Gastrocnemius medialis (tissue), 4 donors: ENCODE measurements at regions not wholly inside any gene's neighbourhood (a gene's known extent, or its start where the extent isn't known, plus 50 kb on each side); places are given as distances from the start of the nearest gene placed in this dataset.

Source experiments
- ATAC-seq, 2 donors: fragments of 150-250 bp; one replicate each; pipeline ENCODE4 v1.9.1; 2016
- DNase-seq, 2 donors: peaks; one replicate each; pipeline ENCODE4 v3.0.0-alpha.2; 2019
- H3K27ac ChIP-seq, 4 donors: fragments of 200-600 bp; sonication (generic); 1 replicate in 1 of 4; 2 replicates in 3 of 4; pipeline ENCODE4 v1.5.1; 2016 to 2018; ENCODE audit warnings: mild to moderate bottlenecking in 2 of 4, moderate library complexity in 1 of 4
- H3K27me3 ChIP-seq, 3 donors: fragments of 200-600 bp; sonication (generic) in 2 of 3; 1 replicate in 1 of 3; 2 replicates in 2 of 3; pipeline versions ENCODE4 v1.5.1 to v1.6.0; 2016 to 2019; ENCODE audit warnings: mild to moderate bottlenecking in 1 of 3, moderate library complexity in 1 of 3
- H3K36me3 ChIP-seq, 2 donors: fragments of 200-600 bp; sonication (generic) in 1 of 2; one replicate each; pipeline ENCODE4 v1.5.1; 2017 to 2018
- H3K4me1 ChIP-seq, 2 donors: fragments of 200-600 bp; sonication (generic) in 1 of 2; one replicate each; pipeline ENCODE4 v1.5.1; 2016 to 2017; ENCODE audit warnings: mild to moderate bottlenecking in 2 of 2
- H3K4me3 ChIP-seq, 4 donors: fragments of 200-600 bp; sonication (generic) in 3 of 4; 1 replicate in 1 of 4; 2 replicates in 3 of 4; pipeline ENCODE4 v1.5.1; 2016 to 2019; ENCODE audit warnings: mild to moderate bottlenecking in 2 of 4
- H3K9me3 ChIP-seq, 3 donors: fragments of 200-600 bp; sonication (generic) in 2 of 3; 1 replicate in 1 of 3; 2 replicates in 2 of 3; pipeline ENCODE4 v1.5.1; 2016 to 2019
- POLR2A ChIP-seq, 2 donors: fragments of 450-650 bp; IDR thresholded peaks; one replicate each; pipeline ENCODE4 v1.6.1; 2017; ENCODE audit warnings: antibody characterized with exemption in 2 of 2, mild to moderate bottlenecking in 2 of 2, moderate library complexity in 2 of 2
- in situ Hi-C, 4 donors: fragments of 200-750 bp; cut with MboI; loops; one replicate each; pipeline versions ENCODE4 v1.15.0 to v1.8.0; 2017; ENCODE audit warnings: low sequenced_read_pairs in 4 of 4
- intact Hi-C: fragments of 100-400 bp; cut with DNase I; formaldehyde crosslinking; loops from one replicate; pipeline ENCODE4 v1.15.1; 2023; ENCODE audit warnings: low total_unique reads
- TF ChIP-seq, protein P1 (sequence below), 5 experiments: fragments of 450-650 bp in 3 of 5; fragments of 200-600 bp in 2 of 5; sonication (generic) in 2 of 5; IDR thresholded peaks in 4 of 5; conservative IDR thresholded peaks in 1 of 5; 1 replicate in 4 of 5; 2 replicates in 1 of 5; pipeline ENCODE4 v1.5.1; 2016 to 2019; ENCODE audit warnings: antibody characterized with exemption in 5 of 5, mild to moderate bottlenecking in 3 of 5, moderate library complexity in 3 of 5

DNA sequence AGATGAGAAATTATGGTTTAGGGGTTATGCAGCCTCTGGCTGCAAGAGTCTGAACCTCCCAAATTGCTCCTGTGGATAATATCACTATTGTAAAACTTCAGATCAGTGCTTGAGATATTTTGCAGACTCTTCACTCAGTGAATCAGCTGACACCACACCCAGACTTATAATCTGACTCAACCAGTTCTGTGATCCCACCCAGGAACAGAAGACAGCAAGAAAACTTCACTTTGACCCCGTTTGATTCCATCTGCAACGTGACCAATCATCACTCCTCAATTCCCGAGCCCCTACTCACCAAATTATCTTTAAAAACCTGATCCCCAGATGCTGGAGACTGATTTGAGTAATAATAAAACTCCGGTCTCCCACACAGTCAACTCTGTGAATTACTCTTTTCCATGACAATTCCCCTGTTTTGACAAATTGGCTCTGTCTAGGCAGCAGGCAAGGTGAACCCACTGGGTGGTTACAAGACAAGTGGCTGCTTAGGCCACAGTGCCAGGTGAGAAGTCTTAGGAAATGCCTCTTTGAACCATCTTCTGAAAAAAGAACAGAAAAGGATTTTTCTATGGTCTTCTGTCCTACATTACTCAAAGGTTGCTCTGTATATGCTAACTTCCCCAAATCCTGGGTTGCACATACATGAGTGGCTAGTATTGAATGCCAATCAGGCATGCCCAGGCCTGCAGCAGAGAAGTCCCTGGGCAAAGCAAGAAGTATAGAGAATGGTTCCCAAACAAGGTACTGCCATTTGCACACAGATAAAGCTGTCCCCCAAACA lies 588.0 kb downstream of the PRELID2 start:
- no peaks in the 10 kb centered on the region for H3K9me3 ChIP-seq
- intact Hi-C loops (no loop called here), in situ Hi-C loops (no loop called here)
- no peak for TF ChIP-seq POLR2A (IDR thresholded peaks at IDR 0.05)
- TF ChIP-seq, protein P1, sequence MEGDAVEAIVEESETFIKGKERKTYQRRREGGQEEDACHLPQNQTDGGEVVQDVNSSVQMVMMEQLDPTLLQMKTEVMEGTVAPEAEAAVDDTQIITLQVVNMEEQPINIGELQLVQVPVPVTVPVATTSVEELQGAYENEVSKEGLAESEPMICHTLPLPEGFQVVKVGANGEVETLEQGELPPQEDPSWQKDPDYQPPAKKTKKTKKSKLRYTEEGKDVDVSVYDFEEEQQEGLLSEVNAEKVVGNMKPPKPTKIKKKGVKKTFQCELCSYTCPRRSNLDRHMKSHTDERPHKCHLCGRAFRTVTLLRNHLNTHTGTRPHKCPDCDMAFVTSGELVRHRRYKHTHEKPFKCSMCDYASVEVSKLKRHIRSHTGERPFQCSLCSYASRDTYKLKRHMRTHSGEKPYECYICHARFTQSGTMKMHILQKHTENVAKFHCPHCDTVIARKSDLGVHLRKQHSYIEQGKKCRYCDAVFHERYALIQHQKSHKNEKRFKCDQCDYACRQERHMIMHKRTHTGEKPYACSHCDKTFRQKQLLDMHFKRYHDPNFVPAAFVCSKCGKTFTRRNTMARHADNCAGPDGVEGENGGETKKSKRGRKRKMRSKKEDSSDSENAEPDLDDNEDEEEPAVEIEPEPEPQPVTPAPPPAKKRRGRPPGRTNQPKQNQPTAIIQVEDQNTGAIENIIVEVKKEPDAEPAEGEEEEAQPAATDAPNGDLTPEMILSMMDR (IDR thresholded peaks at IDR 0.05 in 4 of 5, conservative IDR thresholded peaks at IDR 0.05 in 1 of 5) = no peak
- ATAC-seq = no peak
- H3K27me3 ChIP-seq = no peaks in the 10 kb centered on the region
- H3K4me3 ChIP-seq = no peak overlapping the region
- H3K4me1 ChIP-seq = no peaks in the 10 kb centered on the region
- H3K27ac ChIP-seq = no peak overlapping the region
- no peak for DNase-seq
- H3K36me3 ChIP-seq = no peaks in the 10 kb centered on the region

DNA sequence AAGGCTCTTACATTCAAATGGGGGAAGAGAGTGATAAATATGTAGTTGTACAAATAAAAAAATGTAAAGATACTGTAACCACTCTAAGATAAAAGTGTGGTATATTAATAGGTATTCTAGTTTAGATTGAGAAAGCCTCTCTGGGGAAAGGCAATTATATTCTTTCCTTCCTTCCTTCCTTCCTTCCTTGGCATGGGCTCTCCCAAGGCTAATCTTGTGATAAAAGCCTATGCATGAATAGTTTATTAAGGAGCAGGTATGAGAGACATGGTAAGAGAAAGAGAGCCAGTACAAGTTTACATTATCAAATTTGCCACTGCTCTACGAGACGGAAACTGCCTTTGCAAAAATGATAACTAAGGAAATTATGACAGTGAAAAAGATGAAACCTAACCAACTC lies 588.8 kb downstream of the PRELID2 start:
- Histone ChIP-seq H3K27me3 (no peaks in the 10 kb centered on the region), H3K9me3 (no peaks in the 10 kb centered on the region), H3K4me3 (no peak overlapping the region), H3K36me3 (no peaks in the 10 kb centered on the region), H3K4me1 (no peaks in the 10 kb centered on the region), H3K27ac (no peak overlapping the region)
- DNase-seq = no peak
- intact Hi-C loops = no loop called here
- ATAC-seq = no peak
- in situ Hi-C loops = no loop called here
- no peak for TF ChIP-seq POLR2A (IDR thresholded peaks at IDR 0.05)
- TF ChIP-seq, protein P1 (IDR thresholded peaks at IDR 0.05 in 4 of 5, conservative IDR thresholded peaks at IDR 0.05 in 1 of 5) = no peak

DNA sequence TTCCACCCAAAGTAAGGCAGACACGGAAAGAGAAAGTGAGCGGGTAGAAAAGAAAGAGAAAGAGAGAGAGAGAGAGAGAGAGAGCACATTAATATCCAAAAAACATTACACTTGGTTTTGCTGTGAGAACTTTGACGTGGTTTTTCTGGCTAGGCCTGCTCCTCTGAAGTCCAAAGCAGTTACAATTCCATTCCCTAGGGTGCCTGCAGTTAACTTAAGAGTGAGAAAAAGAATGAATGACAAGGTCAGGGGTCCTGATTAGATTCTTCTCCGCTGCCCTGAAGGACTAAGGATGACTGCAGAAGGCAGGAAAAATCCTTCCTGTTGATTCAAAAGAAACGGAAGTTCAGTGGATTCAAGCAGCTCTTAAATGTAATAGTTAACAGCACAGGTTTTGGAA lies 589.8 kb downstream of the PRELID2 start:
- intact Hi-C loops = no loop called here
- Histone ChIP-seq H3K27me3 (no peaks in the 10 kb centered on the region), H3K4me3 (no peak overlapping the region), H3K27ac (no peak overlapping the region), H3K4me1 (no peaks in the 10 kb centered on the region), H3K36me3 (no peaks in the 10 kb centered on the region), H3K9me3 (no peaks in the 10 kb centered on the region)
- DNase-seq = no peak
- in situ Hi-C loops = no loop called here
- no peak for TF ChIP-seq POLR2A (IDR thresholded peaks at IDR 0.05)
- TF ChIP-seq, protein P1 (IDR thresholded peaks at IDR 0.05 in 4 of 5, conservative IDR thresholded peaks at IDR 0.05 in 1 of 5) = no peak
- no peak for ATAC-seq

DNA sequence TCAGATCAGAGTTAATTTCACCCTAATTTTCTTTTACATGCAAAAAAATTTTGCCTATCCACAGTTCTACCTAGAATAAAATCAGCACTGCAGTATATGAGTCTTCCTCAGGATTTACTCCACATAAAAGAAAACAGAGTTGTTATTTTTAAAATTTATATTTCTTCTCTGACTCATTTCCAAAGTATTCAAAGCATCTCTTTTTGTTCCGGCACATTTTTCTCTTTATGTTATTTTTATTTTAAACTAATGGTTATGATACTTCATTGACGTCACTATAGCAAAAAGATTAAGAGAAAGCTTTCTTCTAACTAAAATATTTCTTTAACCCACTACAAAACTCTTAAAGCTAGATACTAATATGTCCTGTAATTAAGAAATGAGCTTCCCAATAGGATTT lies 590.4 kb downstream of the PRELID2 start:
- in situ Hi-C loops = no loop called here
- TF ChIP-seq, protein P1 (IDR thresholded peaks at IDR 0.05 in 4 of 5, conservative IDR thresholded peaks at IDR 0.05 in 1 of 5) = no peak
- no peak for TF ChIP-seq POLR2A (IDR thresholded peaks at IDR 0.05)
- Histone ChIP-seq H3K4me3 (no peak overlapping the region), H3K27ac (no peak overlapping the region), H3K27me3 (no peaks in the 10 kb centered on the region), H3K4me1 (no peaks in the 10 kb centered on the region), H3K9me3 (no peaks in the 10 kb centered on the region), H3K36me3 (no peaks in the 10 kb centered on the region)
- DNase-seq = no peak
- intact Hi-C loops = no loop called here
- no peak for ATAC-seq

DNA sequence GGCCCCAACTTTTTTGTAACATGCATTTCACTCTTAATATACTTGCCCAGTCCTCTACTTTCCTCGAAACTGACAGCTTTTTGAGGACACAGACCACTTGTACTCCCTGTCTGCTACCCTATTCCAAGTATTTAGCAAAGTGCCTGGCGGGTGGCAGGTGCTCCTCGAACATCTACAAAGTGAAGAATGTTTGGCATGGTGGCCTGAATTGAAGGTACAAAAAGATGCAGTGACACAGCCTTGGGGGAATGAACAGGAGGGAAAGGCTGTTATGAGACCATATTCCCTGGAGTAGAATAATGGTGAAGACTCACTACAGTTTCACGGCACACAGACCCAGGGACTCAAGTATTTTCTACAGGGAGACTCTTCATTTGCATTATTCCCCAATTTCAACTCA lies 590.9 kb downstream of the PRELID2 start:
- intact Hi-C loops = no loop called here
- no peak for TF ChIP-seq POLR2A (IDR thresholded peaks at IDR 0.05)
- TF ChIP-seq, protein P1 (IDR thresholded peaks at IDR 0.05 in 4 of 5, conservative IDR thresholded peaks at IDR 0.05 in 1 of 5) = no peak
- no peaks in the 10 kb centered on the region for H3K27me3 ChIP-seq
- H3K4me1 ChIP-seq = no peaks in the 10 kb centered on the region
- H3K27ac ChIP-seq = no peak overlapping the region
- in situ Hi-C loops = no loop called here
- no peak for ATAC-seq
- no peak for DNase-seq
- H3K9me3 ChIP-seq = no peaks in the 10 kb centered on the region
- no peak overlapping the region for H3K4me3 ChIP-seq
- no peaks in the 10 kb centered on the region for H3K36me3 ChIP-seq
